DMS 273 (cell line): ENCODE measurements at regions not wholly inside any gene's neighbourhood (a gene's known extent, or its start where the extent isn't known, plus 50 kb on each side); places are given as distances from the start of the nearest gene placed in this dataset.

ENCODE experiments used
- DNase-seq: peaks from one replicate; lab custom pipeline; 2025; ENCODE audit not compliant: unreplicated experiment; lab: John Stamatoyannopoulos, UW

- DNase-seq: no peak
These were observed 399.8 kb downstream of the CDH7 start for GRCh38 chr18:66150650-66151049.

- DNase-seq: no peak
These were observed 392.2 kb downstream of the CDH7 start for GRCh38 chr18:66143029-66143428.

DNA sequence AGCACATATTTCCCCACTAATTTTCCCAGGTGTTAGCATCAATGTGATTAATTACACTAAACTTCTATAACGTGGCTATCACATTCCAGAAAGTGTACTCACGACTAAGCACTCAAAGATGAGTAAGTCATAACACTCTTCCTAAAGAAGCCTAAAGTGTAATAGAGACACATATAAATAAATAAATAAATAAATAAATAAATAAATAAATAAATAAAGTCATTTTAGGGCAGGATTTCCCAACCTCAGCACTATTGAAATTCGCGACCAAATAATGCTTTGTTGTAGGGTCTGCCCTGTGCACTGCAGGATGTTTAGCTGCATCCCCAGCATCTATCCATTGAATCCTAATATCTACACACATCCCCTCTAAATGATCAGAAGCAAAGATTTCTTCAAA, 390.9 kb downstream of the CDH7 start:
- DNase-seq: no peak

DNA sequence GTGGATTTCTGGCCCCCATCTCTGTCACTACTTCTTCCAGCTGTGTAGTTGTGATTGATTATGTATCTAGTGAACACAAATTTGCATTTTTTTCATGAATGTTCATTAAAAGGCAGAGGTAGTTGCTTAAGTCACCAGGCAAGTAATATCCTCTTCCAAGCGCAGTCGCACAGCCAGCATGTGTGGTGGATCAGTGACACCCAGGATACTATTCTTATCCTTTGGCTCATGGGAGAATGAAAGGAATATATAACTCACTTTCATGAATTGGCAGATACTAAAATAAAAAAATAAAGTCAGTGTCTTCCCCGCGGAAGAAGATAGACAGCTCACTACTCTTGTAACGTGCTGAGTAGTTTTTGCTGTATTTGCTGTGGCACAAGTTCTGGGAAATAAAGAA, 387.8 kb downstream of the CDH7 start:
- DNase-seq: no peak

DNA sequence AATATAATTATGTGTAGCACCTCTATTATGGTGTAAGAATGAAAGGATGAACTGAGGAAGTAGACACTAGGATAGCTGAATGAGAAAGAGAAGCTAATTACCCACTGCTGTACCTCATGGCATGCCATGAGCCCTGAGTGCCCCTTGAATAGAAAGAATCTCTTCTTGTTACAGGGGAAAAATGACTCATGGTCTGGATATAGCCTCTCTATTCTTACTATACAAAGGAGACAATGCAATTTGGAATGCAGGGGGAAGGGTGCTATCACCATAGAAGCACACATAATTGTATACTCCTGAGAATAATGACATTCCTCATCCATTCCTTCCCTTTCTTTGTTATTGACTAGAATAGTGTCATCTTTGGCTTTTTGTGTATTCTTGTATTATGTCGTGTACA, 385.2 kb downstream of the CDH7 start:
- no peak for DNase-seq

DNA sequence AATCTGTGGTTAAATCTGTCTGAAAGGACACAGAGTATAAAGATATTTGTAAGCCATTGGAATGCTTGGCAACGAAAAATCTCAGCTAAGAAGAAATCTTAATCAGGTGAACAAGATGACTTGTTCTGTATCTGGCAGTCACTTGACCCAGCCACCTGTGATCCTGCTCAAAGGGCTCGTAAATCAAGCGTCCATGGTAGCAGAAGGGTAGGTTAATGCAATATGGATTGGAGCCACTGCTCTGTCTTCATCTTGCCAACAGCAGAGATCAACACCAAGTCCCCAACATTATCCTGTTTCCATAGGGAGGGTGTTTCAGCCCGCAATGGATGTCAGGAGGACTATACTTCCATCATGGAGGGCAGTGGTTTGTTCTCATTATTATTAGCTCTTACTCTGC, 378.4 kb downstream of the CDH7 start:
- peak; percentile 28 for DNase-seq

DNA sequence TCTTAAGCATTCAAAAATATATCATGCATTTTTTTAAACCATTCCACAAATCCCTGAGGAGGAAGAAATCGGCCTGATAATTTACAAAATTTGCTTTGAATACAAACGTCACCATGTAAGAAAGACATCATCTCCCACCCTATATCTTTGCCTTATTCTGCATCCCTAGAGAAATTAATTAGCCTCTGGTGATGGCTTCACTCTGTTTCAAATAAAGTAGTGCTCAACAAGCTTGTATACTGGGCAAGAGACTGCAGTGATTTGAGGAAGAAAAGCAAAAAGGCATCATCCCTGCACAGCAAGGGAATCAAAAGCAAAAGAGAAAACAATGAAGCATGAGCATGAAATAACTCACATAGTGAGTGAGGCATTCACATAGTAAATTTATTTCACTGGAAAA, 375.5 kb downstream of the CDH7 start:
- no peak for DNase-seq

- DNase-seq: peak; percentile 39
These were observed 373.6 kb downstream of the CDH7 start for GRCh38 chr18:66124394-66124793.

DNA sequence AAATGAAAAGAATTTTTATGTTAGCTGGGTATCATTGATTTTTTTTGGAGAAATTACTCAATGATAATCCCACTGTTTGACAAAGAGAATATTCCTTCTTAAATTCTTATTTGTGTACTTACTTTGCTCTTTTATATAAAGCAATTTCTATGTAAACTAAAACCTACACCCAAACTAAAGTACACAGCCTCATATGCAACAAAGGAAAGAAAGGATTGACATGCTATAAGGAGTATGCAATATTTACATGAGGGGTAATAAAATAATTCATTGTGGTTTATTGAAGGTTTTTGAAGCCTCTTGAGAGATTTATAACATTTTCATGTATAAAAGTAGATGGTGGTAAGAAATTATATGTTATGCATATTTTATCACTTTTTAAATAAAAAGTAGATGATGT, 368.5 kb downstream of the CDH7 start:
- DNase-seq: no peak

DNA sequence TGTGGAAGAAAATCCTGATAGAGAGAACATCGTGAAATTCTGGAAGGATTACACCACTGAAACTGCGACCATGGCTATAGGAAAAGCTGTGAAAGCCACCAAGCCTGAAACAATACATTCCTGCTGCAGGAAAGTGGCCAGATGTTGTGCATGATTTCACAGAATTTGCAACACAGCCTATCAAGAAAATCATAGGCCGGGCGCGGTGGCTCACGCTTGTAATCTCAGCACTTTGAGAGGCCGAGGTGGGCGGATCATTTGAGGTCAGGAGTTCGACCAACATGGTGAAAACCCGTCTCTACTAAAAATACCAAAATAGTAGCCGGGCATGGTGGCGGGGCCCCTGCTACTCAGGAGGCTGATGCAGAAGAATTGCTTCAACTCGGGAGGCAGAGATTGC, 360.2 kb downstream of the CDH7 start:
- no peak for DNase-seq

- DNase-seq: no peak
These were observed 359.8 kb downstream of the CDH7 start for GRCh38 chr18:66110607-66111006.

DNA sequence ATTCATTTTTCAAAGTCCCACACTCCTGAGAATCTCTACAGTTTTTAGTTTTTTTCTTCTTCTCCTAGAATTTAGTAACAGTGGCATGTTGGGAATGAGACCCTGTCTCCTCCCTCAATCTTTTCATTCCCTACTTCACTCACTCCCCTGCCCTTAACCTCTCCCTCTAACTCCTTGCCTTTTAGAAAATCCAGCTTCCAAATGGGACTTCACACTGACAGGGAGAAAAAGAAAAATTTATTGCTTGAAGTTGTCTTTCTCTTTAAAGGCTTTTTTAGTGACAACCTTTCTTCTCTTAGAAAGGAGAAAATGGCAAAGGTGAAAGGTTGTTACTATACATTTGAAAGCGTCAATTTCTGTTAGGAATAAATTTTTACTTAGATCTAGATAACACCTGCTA, 359.2 kb downstream of the CDH7 start:
- no peak for DNase-seq

GRCh38 chr18:66107546-66107945, 356.7 kb downstream of the CDH7 start:
- DNase-seq: no peak

GRCh38 chr18:66105016-66105415, 354.2 kb downstream of the CDH7 start:
- no peak for DNase-seq

- no peak for DNase-seq
These were observed 352.7 kb downstream of the CDH7 start for GRCh38 chr18:66103550-66103949.

GRCh38 chr18:66083078-66083477, 332.3 kb downstream of the CDH7 start:
- no peak for DNase-seq

DNA sequence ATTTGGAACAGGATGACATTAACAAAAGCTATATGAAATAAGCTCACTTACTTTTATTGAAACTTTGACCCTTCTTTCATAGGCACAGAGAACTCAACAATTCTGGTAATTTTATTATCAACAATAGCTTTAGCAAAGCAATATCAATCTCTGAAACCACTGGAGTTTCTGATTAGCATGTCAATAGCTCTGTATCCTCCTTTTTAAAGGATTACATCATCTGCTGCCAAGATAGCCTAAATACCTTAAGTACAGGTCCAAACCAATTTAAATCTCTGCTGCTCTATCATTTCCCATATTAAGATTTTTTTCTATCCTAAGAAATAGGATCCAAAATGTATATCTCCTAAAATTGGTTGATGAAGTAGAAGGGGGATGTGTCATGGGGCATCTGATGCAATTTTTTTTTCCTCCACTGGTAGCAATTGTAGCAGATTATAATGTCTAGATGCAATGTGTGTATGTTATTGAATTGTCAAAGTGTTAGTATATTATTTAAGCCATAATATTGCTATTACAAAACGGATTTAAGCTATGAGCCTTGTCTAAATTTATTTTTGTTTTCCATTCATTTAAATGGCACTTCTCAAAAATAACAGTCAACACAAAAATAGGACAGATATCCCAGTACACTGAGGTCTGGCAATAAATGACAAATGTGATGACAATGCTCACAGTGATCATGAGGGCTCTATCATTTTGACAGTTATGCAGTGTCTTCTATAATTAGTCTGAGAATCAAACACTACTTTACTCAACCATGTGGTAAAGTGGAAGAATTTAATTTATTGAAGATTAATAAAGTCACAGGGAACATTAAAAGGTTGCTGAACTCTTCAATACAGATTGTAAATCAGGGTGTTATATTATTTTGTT, 328.4 kb downstream of the CDH7 start:
- no peak for DNase-seq

DNA sequence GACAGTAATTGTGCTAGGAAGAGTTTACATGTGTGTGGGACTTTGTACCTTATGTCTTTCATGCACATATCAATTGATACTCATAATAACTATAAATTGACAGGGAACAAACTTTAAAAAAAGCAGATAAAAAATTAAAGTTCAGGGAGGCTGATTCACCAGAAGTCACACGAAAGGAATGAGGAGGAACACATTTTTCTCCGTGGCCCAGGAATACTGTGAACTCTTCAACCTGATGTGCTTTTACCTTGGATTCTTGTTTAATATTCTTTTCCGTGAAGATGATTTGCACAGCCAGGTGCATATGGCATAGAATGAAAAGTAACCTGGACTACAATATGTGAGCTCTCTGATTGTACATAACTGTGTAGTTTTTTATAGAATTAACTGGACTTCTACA, 326.3 kb downstream of the CDH7 start:
- no peak for DNase-seq

- no peak for DNase-seq
These were observed 315.4 kb downstream of the CDH7 start for GRCh38 chr18:66066191-66066590.

DNA sequence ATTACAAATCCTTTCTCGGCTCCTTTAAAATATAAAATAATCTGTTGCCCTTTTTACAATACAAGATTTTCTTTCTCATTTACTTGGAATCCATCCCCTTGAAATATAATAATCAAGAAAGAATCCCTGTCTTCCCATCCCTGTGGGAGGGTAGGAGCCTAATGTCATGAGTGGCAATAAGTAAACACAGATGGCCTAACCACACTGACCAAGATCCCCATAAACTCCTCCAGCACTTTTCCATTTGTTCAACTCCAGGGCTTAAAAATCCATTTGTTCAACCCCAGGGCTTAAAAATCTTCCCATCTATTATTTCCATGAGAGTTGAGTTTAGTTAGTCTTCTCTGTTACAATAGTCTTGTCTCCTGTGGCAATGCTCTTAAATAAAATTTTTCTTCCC, 297.6 kb downstream of the CDH7 start:
- DNase-seq: no peak

DNA sequence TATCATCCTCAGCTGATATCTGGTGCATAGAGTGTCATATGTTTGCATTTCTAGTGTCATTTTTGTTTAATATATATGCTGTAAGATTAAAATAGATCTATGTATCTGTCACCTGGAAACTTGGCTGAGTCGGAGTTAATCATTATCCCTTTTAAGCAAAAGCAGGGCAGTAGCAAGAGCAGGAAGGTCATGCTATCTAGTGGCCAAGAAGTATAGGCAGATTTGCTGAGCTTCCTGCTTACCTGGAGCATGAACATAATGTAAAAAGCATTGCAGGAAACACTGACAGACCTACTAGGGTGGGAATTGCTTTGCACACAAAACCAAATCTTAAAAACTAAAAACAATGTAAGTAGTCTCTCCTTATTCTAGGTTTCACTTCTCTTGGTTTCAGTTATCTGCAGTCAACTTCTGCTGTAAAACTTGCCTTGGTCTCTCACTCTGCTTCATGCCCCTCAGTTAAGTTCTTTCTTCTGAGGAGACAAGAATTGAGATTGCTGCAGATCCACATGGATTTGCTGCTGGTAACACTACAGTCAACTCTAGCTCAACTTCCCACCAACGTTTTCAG, 295.3 kb downstream of the CDH7 start:
- no peak for DNase-seq

DNA sequence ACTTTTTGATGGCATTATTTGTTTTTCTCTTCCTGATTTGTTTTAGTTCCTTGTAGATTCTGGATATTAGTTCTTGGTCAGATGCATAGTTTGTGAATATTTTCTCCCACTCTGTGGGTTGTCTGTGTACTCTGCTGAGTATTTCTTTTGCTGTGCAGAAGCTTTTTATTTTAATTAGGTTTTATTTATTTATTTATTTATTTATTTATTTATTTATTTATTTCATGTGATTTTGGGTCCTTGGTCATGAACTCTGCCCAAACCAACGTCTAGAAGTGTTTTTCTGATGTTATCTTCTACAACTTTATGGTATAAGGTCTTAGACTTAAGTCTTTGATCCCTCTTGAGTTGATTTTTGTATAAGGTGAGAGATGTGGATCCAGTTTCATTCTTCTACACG, 292.2 kb downstream of the CDH7 start:
- DNase-seq: no peak

GRCh38 chr18:66013969-66014368, 263.2 kb downstream of the CDH7 start:
- DNase-seq: no peak
